GM18499 (cell line): ENCODE measurements at regions not wholly inside any gene's neighbourhood (a gene's known extent, or its start where the extent isn't known, plus 50 kb on each side); places are given as distances from the start of the nearest gene placed in this dataset.

Experiments used
- ATAC-seq: cut with Tn5 transposase; IDR thresholded peaks from one replicate; pipeline ENCODE4 v1.9.1; 2021; ENCODE audit warnings: moderate number of reproducible peaks; ENCODE audit not compliant: insufficient read depth, unreplicated experiment

DNA sequence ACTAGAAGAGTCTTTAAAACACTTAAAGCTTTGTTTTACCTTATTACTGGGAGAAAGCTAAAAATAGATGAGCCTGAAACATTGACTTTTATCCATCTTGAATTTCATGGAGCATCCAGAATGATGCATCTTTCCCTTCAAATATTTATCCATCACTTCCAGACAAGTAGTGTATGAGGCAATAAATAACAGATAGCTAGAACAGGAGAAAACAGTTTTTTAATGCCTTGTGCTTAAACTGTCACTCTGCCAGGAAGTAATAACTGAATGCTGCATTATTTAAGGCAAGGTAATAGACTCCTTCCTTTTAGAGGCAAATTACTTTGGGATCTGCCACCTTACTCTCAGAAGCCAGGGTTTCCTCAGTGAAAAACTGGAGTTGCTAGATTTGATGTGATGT, 225.8 kb upstream of the NAALADL2 start:
- no peak for ATAC-seq

DNA sequence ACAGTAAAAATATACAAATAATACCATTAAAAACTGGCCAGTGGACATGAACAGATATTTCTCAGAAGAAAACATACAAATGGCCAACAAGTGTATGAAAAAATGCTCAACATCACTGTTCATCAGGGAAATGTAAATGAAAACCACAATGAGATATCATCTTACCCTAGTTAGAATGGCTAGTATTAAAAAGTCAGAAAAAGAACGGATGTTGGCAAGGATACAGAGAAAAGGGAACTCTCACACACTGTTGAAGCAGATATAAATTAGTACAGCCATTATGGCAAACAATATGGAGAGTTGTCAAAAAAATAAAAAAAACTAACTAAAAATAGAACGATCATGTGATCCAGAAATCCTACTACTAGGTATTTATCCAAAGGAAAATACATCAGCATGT, 222.7 kb upstream of the NAALADL2 start:
- no peak for ATAC-seq

DNA sequence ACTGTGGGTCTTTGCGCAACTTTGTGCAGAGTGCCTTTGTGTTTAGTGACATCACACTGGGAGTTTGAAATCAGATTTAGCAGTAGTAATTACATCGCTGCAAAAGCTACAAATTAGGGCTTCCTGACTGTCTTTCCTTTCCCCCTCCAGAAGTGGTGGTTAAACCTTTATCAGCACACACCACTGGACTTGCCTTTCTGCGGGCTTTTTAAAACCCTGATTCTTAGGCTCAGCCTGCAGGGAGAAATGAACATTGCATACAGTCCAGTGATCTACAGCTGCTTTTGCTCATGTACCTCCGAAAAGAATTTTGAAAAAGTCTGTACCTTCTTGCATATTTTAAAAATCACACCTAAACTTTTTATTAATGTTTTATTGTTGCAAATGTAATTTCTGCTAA, 219.7 kb upstream of the NAALADL2 start:
- ATAC-seq = no peak

DNA sequence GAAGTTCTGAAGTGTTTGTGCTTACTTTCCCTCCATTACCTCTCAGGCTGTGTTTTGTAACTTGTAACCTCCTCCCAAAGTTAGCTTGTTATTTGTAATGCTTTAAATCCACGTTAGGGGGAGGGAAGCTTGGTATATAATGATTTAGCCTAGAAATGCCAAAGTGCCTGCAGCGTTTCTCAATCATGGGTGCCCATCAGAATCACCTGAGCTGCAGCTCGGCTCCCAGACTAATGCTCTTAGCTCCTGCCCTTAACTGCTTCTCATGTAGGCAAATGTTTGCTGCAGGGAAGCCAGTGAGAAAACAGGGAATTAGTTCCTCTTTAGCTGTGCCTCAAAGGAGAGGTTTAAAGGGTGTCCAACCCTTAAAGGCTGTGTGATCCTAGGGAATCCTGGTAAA, 219.2 kb upstream of the NAALADL2 start:
- ATAC-seq = no peak

DNA sequence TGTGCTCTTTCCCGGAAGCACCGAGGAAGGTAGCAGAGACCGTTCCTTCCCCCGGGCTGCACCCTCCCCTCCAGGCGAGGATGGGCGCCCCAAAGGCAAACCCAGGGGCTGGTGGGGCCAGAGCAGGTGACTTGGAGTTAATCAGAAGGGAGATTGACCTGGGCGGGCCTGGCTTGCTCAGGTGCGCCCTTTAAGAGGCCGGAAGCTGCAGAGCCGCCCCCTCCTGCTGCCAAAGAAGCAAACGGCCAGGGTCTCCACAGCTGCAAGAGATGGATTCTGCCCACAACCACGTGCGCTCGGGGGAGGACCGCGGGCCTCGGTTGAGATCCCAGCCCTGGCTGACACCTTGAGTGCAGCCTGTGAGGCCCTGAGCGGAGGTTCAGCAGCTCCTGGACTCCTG, 218.2 kb upstream of the NAALADL2 start:
- ATAC-seq = no peak

DNA sequence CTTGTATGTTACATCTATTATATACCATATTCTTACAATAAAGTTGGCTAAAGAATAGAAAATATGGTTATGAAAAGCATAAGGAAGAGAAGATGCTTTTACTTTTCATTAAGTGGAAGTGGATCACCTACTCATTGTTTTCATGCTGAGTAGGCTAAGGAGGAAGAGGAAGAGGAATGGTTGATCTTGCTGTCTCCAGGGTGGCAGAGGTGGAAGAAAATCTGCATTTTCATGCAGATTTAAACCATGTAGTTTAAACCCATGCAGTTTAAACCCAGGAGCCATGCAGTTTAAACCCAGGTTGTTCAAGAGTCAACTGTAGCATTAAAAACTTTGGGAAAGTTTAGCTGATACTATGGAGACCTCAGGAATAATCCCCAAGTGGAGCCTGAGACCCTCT, 214.8 kb upstream of the NAALADL2 start:
- ATAC-seq = no peak

DNA sequence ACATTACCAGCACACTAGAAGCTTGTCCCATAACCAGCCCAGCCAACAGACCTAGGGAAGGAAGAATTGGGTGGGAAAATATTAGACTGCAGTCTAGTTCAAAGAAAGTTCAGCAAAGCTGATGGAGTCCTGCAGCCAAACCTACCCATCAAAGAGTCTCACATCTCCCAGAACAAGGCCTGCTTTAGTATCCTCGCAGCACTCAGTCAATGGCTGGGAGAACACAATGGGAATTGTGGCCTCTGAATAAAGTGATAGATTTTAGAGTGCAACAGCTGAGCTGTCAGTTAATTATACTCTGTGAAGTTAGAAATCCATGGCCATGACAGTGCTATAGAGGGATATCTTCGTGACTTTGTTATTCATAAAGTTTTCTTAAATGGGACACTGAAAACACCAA, 207.2 kb upstream of the NAALADL2 start:
- ATAC-seq = no peak

DNA sequence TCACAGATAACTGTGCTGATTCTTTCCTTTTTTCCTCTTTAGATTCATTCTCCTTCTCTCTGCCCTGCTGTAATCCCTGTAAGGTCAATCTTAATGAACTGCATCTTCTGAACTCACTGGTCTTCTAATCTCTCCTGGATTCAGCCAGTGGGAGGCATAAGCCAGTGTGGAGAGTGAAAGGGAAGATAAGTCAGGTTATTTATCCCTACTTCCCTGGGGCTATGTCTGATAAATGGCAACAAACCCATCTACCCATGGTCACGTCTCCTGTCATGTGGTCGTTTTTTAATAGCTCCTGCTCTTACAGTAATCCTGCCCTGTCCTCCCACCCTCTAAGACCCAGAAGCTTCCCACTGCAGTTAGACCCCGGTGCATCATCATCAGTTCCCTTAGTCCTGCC, 199.6 kb upstream of the NAALADL2 start:
- ATAC-seq = no peak

DNA sequence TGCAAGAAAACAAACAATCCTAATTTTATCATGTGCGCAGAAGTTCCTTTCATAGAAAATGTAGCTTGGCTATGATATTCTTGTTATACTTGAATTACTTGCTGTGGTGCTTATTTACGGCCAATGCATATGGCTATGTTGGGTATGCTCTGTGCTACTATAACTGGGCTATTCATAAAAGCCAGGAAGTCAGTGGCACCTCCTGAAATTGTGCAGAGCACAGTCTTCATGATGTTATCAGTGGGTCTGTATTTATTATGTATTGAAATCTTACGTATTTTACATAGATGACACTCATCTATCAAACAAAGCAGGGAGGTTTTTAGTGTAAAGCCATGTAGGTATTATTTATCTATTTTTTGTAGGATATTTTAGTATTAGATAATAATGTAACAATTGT, 196.5 kb upstream of the NAALADL2 start:
- ATAC-seq = no peak

DNA sequence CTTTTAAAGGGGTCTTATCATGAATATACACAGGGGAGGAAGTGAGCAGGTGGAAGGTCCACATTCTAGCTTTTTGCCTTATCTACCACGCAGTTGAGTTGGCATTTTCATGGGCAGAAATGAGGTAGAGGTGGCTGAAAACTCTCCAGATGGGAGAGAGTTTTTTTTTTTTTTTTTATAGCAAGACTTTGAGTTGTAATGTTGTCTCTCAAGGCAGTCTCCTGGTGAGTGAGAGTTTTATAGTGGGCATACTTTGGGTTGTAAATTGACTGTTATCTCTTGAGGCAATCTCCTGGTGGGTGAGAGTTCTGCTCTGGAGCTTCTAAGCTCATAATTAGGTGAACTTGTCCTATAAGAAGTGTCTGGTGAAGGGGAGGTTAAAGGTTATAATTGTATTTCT, 191.7 kb upstream of the NAALADL2 start:
- ATAC-seq = no peak

DNA sequence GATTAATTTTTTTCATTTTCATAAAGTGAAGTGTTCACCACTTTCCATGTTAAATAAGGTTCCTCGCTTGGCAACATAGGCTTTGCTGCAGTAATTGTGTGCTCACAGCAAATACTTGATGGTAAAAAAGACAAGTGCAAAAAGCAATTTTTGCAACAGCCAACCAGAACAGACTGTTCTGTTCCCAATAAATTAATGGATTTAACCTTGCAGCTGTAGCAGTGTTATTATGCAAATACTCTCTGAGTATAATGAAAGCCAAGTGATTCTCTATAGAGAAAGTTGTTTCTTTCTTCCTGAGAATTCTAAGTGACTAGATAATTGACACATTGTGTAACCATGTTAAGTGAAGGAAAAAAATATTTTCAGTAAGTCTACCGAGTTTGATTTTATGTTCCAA, 183.7 kb upstream of the NAALADL2 start:
- no peak for ATAC-seq

DNA sequence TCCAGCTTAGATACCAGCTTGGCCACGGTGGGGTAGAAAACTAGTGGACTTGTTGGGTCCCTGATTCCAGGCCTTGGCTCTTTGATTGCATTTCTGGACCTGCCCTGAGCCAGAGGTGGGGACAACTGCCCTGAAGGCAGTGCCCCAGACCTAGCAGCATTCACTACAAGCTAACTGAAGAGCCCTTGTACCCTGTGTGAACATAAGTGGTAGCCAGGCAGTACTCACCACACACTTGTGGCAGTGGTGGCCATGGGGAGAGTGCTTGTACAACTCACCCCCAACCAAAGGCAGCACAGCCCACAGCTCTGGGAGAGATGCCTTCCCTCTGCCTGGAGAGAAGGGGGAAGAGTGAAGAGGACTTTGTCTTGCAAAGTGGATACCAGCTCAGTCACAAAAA, 177.3 kb upstream of the NAALADL2 start:
- no peak for ATAC-seq

DNA sequence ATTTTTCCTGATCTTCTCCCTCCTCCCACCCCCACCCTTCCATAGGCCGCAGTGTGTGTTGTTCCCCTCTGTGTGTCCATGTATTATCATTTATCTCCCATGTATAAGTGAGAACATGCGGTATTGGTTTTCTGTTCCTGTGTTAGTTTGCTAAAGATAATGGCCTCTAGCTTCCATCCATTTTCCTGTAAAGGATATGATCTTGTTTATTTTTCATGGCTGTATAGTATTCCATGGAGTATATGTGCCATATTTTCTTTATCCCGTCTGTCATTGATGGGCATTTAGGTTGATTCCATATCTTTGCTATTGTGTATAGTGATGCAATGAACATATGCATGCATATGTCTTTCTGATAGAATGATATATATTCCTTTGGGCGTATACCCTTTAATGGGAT, 173.3 kb upstream of the NAALADL2 start:
- ATAC-seq = no peak

DNA sequence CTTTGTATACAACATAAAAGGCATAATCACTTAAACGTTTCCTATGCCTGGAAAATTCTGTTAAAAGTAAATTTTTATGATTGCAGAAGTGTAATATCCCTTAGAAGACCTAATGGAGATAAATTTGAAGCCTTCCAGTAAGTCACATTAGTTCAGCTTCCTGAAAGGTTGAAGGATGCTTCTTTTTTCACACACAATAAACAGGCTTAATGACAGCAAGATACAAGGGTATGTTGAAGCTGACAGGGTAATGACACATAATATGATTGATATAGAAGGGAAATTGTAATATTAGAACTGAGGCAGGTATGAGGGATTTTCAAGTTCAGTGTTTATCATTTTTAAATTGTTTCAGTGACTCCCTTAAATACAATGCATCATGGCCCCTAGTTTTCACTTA, 161.8 kb upstream of the NAALADL2 start:
- ATAC-seq = no peak

DNA sequence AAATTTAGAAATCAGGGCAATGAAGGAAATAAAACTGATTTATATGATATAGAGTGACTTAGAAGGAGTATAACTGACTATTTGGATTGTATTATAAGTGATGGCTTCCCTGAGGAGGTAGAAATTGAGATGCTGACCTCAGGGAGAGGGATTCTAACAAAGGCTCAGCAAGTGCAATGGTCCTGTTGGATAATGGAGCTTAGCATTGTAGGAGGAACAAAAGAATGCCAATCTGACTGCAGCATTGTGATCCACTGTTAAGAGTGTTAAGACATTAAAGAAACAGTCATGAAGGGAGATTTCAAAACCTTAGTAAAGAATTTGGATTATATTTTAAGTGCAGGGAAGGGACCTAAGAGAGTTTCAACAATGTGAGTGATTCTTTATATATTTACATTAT, 158.4 kb upstream of the NAALADL2 start:
- no peak for ATAC-seq

DNA sequence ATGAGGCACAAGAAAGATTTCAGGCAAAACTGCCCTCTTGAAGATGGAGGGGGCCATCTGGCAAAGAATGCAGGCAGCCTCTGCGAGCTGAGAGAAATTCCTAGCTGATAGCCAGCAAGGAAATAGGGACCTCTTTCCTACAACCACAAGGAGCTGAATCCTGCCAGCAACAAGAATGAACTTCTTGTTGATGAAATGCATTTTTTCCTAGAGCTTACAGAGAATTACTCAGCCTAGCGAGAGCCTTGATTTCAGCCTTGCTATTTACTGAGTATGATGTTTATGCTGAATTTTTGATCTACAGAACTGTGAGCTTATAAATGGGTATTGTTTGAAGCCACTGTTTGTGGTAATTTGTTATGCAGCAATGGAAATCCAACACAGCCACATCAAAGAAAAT, 148.5 kb upstream of the NAALADL2 start:
- no peak for ATAC-seq

DNA sequence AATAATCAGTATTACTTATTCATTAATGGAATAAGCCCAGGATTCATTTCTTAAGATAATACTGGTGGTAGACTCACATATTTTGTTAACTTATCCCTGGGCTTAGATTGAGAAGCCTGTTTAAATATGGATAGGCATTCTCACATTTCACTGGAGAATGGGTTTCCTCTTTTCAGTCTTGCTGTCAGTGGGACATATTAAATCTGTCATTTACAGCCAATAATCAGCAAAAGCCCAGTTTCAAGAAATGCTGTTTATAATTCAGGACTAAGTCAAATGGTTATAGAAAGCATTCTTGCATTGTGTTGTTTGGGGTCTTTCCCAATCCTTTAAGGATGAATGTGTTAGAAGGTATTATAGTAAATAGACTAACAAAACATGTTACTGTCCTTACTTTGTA, 143.7 kb upstream of the NAALADL2 start:
- no peak for ATAC-seq

DNA sequence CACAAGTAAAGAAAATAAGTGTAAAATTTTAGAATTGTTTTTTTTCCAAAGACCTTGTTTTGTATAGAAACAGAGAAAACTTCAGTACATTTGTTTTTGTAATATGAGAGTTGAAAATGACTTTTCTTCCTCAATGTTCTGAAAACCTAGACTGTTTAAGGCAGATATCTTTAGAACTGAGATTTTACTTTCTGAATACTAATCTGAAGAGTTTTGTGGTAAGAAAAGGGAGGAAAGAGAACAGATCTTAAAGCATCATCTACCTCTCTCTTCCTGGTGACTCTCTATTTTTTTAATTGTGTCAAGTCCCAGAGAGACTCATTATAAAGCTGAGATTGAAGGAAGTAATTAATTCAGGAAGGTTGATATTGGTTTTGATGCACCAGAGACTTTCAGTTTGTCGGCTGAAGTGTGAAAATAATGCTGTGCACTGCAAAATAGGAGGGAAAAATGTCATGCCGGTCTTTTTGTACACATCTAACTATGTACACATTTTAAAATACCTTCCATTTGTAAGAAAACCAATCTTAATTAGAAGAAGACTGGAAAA, 142.1 kb upstream of the NAALADL2 start:
- no peak for ATAC-seq

DNA sequence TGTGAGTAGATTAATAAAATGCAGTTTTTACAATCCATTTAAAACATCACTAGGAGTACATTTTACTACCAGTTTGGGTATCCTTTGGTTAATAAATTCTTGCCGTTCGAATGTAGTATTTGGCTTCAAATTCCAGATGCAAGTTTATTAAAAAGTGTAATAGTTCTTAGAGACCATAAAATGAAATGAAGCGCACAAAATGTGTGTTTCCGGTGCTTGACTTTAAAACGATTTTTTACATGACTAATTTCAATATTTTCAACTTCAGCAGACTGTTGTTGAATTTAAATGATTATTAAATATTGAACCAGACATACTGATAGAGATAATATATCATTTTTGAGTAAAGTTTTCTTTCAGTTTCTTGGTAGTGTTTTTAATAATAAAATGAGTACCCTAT, 138.4 kb upstream of the NAALADL2 start:
- no peak for ATAC-seq

DNA sequence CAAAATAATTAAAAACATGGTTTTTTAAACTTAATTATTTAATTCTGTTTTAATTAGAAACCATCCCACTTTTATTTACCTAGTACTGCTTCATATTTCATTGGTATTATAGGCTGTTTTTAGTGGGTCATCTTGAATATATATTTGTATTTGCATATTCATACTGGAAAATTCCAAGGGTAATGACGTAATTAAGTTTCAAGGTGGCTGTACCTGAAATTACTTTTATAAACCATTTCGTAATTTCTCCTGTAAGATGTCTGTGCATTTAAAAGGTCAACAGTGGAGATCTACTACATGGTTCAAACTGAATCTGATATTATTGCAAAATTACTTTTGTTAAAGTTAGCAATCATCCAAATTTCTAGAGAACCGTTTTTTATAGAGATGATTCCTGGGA, 133.8 kb upstream of the NAALADL2 start:
- ATAC-seq = no peak

DNA sequence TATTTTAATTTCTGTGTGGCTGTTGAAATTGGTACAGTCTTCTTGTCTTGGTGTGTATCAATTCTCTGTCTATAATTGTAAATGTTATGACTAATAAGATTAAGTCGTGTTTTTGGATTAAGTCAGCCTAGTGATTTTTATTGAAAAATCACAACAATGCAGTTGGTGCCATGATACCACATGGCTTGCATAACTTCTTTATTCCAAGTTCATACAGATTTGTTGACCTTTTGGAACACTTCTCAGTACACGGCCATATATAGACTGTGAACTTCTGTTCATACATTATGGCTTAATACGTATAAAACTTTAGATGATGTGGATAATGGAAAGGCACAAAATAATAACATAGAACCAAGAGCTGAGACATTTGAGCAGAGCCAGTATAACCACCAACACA, 121.2 kb upstream of the NAALADL2 start:
- no peak for ATAC-seq

DNA sequence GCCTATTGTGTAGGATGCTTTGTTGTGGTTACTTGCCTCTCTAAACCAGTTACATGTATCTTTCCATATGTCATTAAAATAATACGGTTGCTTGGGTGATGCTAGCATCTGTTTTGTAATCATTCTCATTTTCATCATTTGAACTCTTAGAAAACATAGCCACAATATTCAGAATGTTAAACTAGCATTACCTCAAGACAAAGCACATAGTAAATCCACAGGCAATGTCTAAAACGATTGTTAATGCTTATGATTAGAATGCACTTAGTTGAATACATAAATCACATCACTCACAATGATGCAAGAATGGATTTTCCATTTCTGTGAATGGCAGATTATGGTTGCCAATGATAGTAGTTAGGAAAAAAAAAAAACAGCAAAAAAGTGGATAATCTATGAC, 110.0 kb upstream of the NAALADL2 start:
- ATAC-seq = no peak
